Motor neuron (in vitro differentiated cells): ENCODE measurements at regions not wholly inside any gene's neighbourhood (a gene's known extent, or its start where the extent isn't known, plus 50 kb on each side); places are given as distances from the start of the nearest gene placed in this dataset.
"Not testable (repeated sequence)": the region's sequence is repeated elsewhere in the genome, so short reads cannot be mapped to it uniquely, and the experiment has no call there.

Experiments used
- ATAC-seq, 8 experiments: fragments of 200-7000 bp; cut with Tn5 transposase; replicated peaks in 6 of 8; 2 replicates each; pipeline ENCODE4 v1.8.0; 2021; ENCODE audit warnings: mild to moderate bottlenecking in 8 of 8, moderate library complexity in 8 of 8
- H3K27ac ChIP-seq, 2 donors: fragments of 250-450 bp; sonication (Bioruptor Pico); 2 replicates each; pipeline ENCODE4 v1.9.0; 2021; ENCODE audit warnings: antibody characterized with exemption in 2 of 2, mild to moderate bottlenecking in 2 of 2, moderate library complexity in 1 of 2
- H3K4me1 ChIP-seq, 2 donors: fragments of 250-450 bp; sonication (Bioruptor Pico); replicated peaks in 1 of 2; 2 replicates each; pipeline ENCODE4 v1.6.1; 2021; ENCODE audit warnings: antibody characterized with exemption in 2 of 2, mild to moderate bottlenecking in 2 of 2, moderate library complexity in 1 of 2
- H3K4me3 ChIP-seq, 5 donors: fragments of 250-450 bp; sonication (Bioruptor Pico); 2 replicates each; pipeline ENCODE4 v1.9.0; 2021; ENCODE audit warnings: antibody characterized with exemption in 5 of 5, mild to moderate bottlenecking in 5 of 5, moderate library complexity in 4 of 5
- WGBS, 10 experiments: fragments of 450-650 bp; shearing (Covaris generic); methylation state at CpG; one replicate each; pipeline ENCODE4 v1.0.0; 2022; 5-methylcytosine and 5-hydroxymethylcytosine counted together
- in situ Hi-C, 9 experiments: fragments of 400-800 bp; cut with MboI; loops; one replicate each; pipeline ENCODE4 v1.15.0; 2021; ENCODE audit warnings: low sequenced_read_pairs in 9 of 9, low pct_unique_long_range_greater_than_20kb in 2 of 9; ENCODE audit not compliant: unreplicated experiment in 9 of 9

GRCh38 chr3:74862476-74862875, 248.0 kb upstream of the CNTN3 start:
- Histone ChIP-seq H3K27ac (no peak overlapping the region), H3K4me3 (no peak overlapping the region), H3K4me1 (peaks cover 0 to 8% of the 10 kb centered on the region in 2 donors)
- in situ Hi-C loops, result no loop called here
- ATAC-seq, result peak in 3 of 8 experiments; percentile 53 to 74 (median 66)
- 0 to 94% (median 71%) methylated on average over 2 to 3 of the region's 3 CpGs; no CpG with 5 or more reads in 1 of the 10 experiments for WGBS, 10 experiments

GRCh38 chr3:74861211-74861610, 246.8 kb upstream of the CNTN3 start:
- Histone ChIP-seq H3K4me1 (peaks cover 0 to 9% of the 10 kb centered on the region in 2 donors), H3K27ac (no peak overlapping the region), H3K4me3 (no peak overlapping the region)
- WGBS, 10 experiments, result 33 to 100% (median 75%) methylated on average over 1 to 3 of the region's 3 CpGs
- no peak for ATAC-seq
- in situ Hi-C loops, result no loop called here

- 0 to 94% (median 73%) methylated on average over 1 to 2 of the region's 2 CpGs for WGBS, 10 experiments
- H3K4me1 ChIP-seq, result peaks cover 0 to 9% of the 10 kb centered on the region in 2 donors
- in situ Hi-C loops, result no loop called here
- no peak overlapping the region for H3K27ac ChIP-seq
- peak in 3 of 8 experiments; percentile 20 to 81 (median 39) for ATAC-seq
- H3K4me3 ChIP-seq, result no peak overlapping the region
Measured at GRCh38 chr3:74858086-74858485, 243.6 kb upstream of the CNTN3 start.

- Histone ChIP-seq H3K4me1 (peaks cover 0 to 8% of the 10 kb centered on the region in 2 donors), H3K4me3 (no peak overlapping the region), H3K27ac (no peak overlapping the region)
- in situ Hi-C loops, result no loop called here
- 30 to 100% (median 78%) methylated on average over 1 to 3 of the region's 3 CpGs; no CpG with 5 or more reads in 2 of the 10 experiments for WGBS, 10 experiments
- no peak for ATAC-seq
Measured at GRCh38 chr3:74850381-74850780, 235.9 kb upstream of the CNTN3 start.

GRCh38 chr3:74847093-74847492, 232.6 kb upstream of the CNTN3 start:
- ATAC-seq, result no peak

GRCh38 chr3:74845081-74845480, 230.6 kb upstream of the CNTN3 start:
- no peak for ATAC-seq
- Histone ChIP-seq H3K27ac (no peak overlapping the region), H3K4me1 (peaks cover 0 to 11% of the 10 kb centered on the region in 2 donors), H3K4me3 (no peak overlapping the region)
- in situ Hi-C loops, result no loop called here
- 50 to 100% (median 66%) methylated on average over 1 of the region's 1 CpG; no CpG with 5 or more reads in 4 of the 10 experiments for WGBS, 10 experiments

More at GRCh38 chr3:74847093-74847492, 232.6 kb upstream of the CNTN3 start:
- no peak overlapping the region for H3K27ac ChIP-seq
- WGBS, 10 experiments, result 48 to 100% (median 84%) methylated on average over 1 to 4 of the region's 4 CpGs; no CpG with 5 or more reads in 4 of the 10 experiments
- H3K4me3 ChIP-seq, result no peak overlapping the region
- H3K4me1 ChIP-seq, result peaks cover 0 to 11% of the 10 kb centered on the region in 2 donors
- in situ Hi-C loops, result no loop called here

GRCh38 chr3:74844428-74844827, 230.0 kb upstream of the CNTN3 start:
- in situ Hi-C loops, result no loop called here
- WGBS, 10 experiments, result 0 to 100% (median 75%) methylated on average over 1 of the region's 1 CpG; no CpG with 5 or more reads in 2 of the 10 experiments
- no peak overlapping the region for H3K4me3 ChIP-seq
- ATAC-seq, result no peak
- peaks cover 0 to 11% of the 10 kb centered on the region in 2 donors for H3K4me1 ChIP-seq
- H3K27ac ChIP-seq, result no peak overlapping the region

- 30 to 86% (median 50%) methylated on average over 1 to 2 of the region's 2 CpGs for WGBS, 10 experiments
- H3K4me1 ChIP-seq, result peaks cover 0 to 3% of the 10 kb centered on the region in 2 donors
- peak in 1 of 8 experiments; percentile 27 for ATAC-seq
- no peak overlapping the region for H3K4me3 ChIP-seq
- H3K27ac ChIP-seq, result no peak overlapping the region
- in situ Hi-C loops, result no loop called here
Measured at GRCh38 chr3:74842649-74843048, 228.2 kb upstream of the CNTN3 start.

GRCh38 chr3:74842141-74842540, 227.7 kb upstream of the CNTN3 start:
- 0 to 100% (median 50%) methylated on average over 1 of the region's 1 CpG; no CpG with 5 or more reads in 3 of the 10 experiments for WGBS, 10 experiments
- Histone ChIP-seq H3K27ac (no peak overlapping the region), H3K4me3 (no peak overlapping the region), H3K4me1 (peaks cover 0 to 3% of the 10 kb centered on the region in 2 donors)
- no peak for ATAC-seq
- in situ Hi-C loops, result no loop called here

GRCh38 chr3:74839566-74839965, 225.1 kb upstream of the CNTN3 start:
- in situ Hi-C loops, result no loop called here
- no peak for ATAC-seq
- H3K4me3 ChIP-seq, result no peak overlapping the region
- WGBS, 10 experiments, result 0 to 100% (median 66%) methylated on average over 1 to 2 of the region's 2 CpGs; no CpG with 5 or more reads in 2 of the 10 experiments
- no peak overlapping the region for H3K27ac ChIP-seq
- H3K4me1 ChIP-seq, result peaks cover 0 to 3% of the 10 kb centered on the region in 2 donors

- in situ Hi-C loops, result no loop called here
- Histone ChIP-seq H3K27ac (no peak overlapping the region), H3K4me1 (no peaks in the 10 kb centered on the region), H3K4me3 (no peak overlapping the region)
- no peak for ATAC-seq
- WGBS, 10 experiments, result 33 to 100% (median 71%) methylated on average over 1 to 6 of the region's 6 CpGs; no CpG with 5 or more reads in 2 of the 10 experiments
Measured at GRCh38 chr3:74832925-74833324, 218.5 kb upstream of the CNTN3 start.

GRCh38 chr3:74830845-74831244, 216.4 kb upstream of the CNTN3 start:
- H3K27ac ChIP-seq, ATAC-seq, H3K4me1 ChIP-seq, H3K4me3 ChIP-seq, in situ Hi-C loops: not testable (repeated sequence)
- 23 to 92% (median 67%) methylated on average over 1 to 5 of the region's 5 CpGs; no CpG with 5 or more reads in 1 of the 10 experiments for WGBS, 10 experiments

- H3K27ac ChIP-seq, in situ Hi-C loops, H3K4me3 ChIP-seq, ATAC-seq, H3K4me1 ChIP-seq: not testable (repeated sequence)
- WGBS, 10 experiments, result 80 to 100% (median 97%) methylated on average over 1 to 5 of the region's 11 CpGs; no CpG with 5 or more reads in 5 of the 10 experiments
Measured at GRCh38 chr3:74825404-74825803, 210.9 kb upstream of the CNTN3 start.

- WGBS, 10 experiments, result 83 to 100% (median 100%) methylated on average over 1 to 3 of the region's 4 CpGs; no CpG with 5 or more reads in 7 of the 10 experiments
- Histone ChIP-seq H3K4me1 (no peaks in the 10 kb centered on the region), H3K27ac (no peak overlapping the region), H3K4me3 (no peak overlapping the region)
- no peak for ATAC-seq
- in situ Hi-C loops, result no loop called here
Measured at GRCh38 chr3:74824366-74824765, 209.9 kb upstream of the CNTN3 start.
